Kidney tubule cell (primary cell): ENCODE measurements at regions not wholly inside any gene's neighbourhood (a gene's known extent, or its start where the extent isn't known, plus 50 kb on each side); places are given as distances from the start of the nearest gene placed in this dataset.
"Not testable (repeated sequence)": the region's sequence is repeated elsewhere in the genome, so short reads cannot be mapped to it uniquely, and the experiment has no call there.

ENCODE experiments used
- DNase-seq: peaks from one replicate; pipeline ENCODE4 v3.0.0-alpha.2; 2018; ENCODE audit warnings: low spot score

DNA sequence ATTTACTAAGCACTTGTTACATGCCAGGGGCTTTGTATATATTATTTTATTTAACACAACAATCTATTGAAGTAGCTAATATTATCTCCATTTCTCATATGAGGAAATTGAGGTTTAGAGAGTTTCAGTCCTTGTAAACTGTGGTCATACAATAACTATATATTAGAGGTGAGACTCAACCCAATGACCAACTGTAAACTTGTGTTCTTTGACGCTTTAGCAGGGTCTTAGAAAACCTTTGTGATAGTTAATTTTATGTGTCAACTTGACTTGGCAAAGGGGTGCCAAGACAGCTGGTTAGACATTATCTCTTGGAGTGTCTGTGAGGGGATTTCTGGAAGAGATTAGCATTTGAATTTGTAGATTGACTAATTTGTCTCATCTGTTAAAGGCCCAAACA is 252.4 kb upstream of the B3GALT2 start:
- no peak for DNase-seq

DNA sequence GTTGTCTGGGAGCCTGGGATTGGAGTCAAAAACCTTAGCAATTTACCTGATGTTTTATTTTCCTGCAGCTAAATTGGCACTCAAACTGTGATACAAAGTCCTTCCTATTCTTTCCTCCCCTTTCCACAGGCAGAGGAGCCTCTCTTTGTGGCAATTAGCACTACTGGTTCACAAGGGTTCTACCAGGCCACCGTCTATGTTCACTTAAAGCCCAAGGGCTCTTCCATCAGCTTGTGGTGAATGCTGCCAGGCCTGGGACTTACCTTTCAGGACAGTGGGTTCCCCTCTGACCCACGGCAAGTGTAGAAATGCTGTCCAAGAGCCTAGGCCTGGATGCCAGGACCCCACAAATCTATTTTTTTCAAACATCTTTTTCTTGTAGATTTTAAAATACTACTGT is 251.9 kb upstream of the B3GALT2 start:
- DNase-seq: no peak

DNA sequence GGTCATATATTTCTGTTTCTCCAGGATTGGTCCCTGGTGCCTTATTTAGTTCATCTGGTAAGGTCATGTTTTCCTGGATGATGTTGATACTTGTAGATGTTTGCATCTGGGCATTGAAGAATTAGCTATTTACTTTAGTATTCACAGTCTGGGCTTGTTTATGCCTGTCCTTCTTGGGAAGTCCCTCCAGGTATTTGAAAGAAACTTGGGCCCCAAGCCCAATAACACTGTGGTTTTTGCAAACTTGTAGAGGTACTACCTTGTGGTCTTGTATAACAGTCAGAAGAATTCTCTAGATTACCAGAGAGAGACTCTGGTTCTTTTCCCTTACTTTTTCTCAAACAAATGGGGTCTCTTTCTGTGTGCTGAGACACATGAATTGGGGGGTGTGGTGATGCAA is 251.4 kb upstream of the B3GALT2 start:
- DNase-seq: no peak

DNA sequence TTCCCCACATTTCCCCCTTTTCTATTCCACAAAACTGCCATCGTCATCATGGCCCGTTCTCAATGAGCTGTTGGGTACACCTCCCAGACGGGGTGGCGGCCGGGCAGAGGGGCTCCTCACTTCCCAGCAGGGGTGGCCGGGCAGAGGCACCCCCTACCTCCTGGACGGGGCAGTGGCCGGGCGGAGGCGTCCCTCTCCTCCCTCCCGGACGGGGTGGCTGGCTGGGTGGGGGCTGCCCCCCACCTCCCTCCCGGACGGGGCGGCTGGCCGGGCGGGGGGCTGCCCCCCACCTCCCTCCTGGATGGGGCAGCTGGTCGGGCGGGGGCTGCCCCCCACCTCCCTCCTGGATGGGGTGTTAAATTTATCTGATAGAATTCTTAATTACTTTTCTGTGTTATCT is 250.9 kb upstream of the B3GALT2 start:
- DNase-seq: not testable (repeated sequence)

DNA sequence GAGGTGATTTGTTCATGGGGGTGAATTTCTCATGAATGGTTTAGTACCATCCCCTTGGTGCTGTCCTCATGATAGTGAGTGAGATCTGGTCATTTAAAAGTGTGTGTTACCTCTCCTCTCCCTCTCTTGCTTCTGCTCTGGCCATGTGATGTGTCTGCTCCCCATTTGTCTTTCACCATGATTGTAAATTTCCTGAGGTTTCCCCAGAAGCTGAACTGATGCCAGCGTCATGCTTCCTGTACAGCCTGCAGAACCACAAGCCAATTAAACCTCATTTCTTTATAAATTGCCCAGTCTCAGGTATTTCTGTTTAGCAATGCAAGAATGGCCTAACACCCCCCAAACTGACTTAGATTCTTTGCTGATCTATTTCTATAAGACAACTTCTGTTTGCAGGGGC is 249.4 kb upstream of the B3GALT2 start:
- DNase-seq: no peak

DNA sequence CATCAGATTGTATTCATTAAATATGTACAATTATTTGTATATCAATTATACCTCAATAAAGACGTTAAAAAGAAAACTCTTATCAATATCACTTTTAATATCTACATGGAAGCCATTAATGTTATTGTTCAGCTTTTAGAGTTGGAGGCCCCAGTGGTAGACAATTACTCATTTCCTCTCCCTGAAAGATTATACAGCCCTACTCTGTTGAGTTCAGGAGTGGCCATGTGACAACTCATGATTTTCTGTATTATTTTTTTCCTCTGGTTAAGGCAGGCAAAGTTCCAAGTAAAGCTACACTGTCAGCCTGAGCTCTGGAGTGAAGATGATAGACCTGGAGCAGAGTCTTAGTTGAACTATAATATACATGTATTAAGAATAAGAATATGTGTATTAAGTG is 247.9 kb upstream of the B3GALT2 start:
- DNase-seq: peak; percentile 29

DNA sequence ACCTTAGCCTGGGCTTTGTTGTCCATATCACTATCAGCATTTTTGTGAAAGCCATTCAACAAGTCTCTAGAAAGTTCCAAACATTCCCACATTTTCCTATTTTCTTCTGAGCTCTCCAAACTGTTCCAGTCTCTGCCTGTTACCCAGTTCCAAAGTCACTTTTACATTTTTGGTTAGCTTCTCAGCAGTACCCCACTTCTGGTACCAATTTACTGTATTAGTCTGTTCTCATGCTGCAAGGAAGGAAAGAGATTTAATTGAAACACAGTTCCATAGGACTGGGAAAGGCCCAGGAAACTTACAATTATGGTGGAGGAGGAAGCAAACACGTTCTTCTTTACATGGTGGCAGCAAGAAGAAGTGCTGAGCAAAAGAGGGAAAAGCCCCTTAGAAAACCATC is 247.2 kb upstream of the B3GALT2 start:
- no peak for DNase-seq

DNA sequence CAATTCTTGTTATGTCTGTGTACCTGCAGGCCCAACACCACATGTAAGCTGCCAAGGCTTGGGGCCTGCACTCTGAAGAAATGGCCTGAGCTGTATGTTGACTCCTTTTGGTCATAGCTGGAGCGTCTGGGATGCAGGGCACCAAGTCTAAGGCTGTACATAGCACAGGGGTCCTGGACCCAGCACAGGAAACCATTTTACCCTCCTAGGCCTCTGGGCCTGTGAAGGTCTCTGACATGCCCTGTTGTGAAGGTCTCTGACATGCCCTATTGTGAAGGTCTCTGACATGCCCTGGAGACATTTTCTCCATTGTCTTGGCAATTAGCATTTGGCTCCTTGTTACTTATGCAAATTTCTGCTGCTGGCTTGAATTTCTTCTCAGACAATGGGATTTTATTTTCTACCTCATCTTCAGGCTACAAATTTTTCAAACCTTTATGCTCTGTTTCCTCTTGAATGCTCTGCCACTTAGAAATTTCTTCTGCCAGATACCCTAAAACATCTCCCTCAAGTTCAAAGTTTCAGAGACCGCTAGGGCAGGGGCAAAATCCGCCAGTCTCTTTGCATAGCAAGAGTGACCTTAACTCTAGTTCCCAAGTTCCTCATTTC is 246.7 kb upstream of the B3GALT2 start:
- DNase-seq: no peak

DNA sequence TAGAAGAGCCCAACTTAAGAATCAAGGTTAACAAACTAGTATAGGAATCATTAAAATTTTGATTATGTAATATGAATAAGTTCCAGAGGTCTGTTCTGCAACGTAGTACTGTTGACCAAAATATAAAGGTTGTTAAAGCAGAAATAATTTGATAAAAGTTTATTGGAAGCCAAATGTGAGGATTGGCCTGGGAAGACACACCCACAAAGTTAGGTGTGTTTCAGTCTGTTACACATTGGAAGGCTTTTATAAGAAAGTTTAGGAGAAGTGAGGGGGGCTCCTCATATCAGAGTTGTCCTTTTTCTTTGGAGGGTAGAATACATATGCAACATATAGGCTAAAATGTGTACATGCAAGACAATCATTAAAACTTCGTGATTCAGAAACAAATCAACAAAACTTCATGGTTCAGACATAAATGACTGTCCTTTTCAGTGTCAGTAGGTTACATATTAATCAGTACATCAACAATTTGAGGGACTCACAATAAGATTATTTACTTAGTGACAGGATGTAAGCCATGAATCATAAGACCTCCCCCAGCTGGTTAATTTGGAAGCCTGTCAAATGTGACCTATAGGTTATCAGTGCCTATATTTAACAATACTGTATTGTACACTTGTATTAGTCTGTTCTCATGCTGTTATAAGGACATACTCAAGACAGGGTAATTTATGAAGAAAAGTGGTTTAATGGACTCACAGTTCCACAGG is 245.0 kb upstream of the B3GALT2 start:
- DNase-seq: peak; percentile 70

DNA sequence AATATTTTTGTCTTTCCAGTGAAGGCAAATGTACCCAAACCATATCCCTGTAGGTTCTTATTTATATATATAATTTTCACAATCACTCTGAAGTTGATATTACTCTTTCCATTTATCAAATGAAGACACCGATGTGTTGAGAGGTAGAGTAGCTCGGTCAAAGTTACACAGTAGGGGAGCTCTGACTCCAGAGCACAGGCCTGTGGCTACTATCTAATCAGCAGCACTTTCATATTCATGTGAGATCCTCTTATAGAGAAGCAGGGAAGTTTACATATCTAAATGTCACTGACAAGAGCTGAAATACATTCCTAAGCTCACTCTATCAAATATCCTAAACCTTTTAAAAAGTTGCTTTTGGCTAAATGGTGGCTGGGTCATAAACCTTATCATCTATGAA is 241.1 kb upstream of the B3GALT2 start:
- DNase-seq: no peak

DNA sequence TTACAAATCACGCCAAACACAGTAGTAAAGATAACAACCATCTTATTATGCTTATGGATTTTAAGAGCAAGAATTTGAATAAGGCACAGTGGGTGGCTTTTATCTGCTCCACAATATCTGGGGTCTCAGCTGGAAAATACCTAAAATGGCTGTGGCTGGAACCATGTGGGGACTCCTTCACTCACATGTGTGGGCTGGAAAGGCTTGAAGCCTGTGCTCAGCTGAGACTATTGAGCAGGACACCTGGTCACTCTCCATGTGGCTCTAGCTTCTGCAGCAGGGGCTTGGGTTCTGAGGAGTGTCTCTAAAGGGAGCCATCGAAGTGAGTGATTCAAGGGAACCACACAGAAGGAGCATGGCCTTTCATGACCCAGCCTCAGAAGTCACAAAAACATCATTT is 239.6 kb upstream of the B3GALT2 start:
- DNase-seq: no peak

DNA sequence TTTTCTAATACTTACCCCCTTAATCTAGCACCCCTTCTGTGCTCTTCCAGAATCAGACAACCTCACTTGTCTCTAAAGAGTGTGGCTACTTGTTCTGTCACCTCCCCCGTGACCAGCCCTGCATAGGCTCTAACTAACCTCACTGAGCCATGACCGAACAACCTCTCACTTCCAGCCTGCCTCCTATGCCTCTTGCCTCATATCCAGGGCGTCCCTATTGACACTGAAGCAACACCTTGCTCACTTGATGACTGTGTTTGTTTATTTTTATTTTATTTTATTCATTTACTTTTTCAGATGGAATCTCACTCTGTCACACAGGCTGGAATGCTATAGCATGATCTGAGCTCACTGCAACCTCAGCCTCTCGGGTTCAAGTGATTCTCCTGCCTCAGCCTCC is 235.1 kb upstream of the B3GALT2 start:
- DNase-seq: peak; percentile 43

DNA sequence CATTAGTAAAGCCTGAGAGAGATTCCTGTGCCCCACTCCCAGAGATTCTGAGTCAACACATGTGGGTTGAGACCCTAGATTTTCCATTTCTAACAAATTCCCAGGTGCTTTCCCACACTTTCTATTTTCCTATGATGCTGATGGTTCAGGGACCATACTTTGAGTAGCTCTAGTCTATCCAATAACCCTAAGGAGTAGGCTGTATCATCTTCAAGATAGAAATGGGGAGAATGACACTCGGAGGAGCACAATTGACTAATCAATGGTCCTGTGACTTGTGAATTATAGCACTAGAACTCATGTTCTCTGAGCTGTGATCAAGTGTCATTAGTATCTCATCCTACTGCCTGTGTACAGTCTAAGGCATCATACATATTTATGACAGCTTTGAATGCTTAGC is 232.9 kb upstream of the B3GALT2 start:
- no peak for DNase-seq

DNA sequence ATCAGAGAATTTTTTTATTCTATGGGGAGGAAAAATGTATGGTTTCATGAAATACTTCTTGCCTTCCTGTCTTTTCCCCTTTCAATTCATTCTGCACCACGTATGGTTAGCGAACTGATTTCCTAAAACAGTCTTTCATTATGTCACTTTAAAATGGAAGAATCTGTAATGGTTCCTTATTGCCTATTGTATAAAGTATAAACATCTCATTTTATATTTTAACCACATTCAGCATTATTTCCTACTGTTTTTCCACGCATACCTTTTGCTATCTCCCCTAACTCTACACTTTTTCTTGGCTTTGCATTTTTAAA is 232.3 kb upstream of the B3GALT2 start:
- DNase-seq: no peak

DNA sequence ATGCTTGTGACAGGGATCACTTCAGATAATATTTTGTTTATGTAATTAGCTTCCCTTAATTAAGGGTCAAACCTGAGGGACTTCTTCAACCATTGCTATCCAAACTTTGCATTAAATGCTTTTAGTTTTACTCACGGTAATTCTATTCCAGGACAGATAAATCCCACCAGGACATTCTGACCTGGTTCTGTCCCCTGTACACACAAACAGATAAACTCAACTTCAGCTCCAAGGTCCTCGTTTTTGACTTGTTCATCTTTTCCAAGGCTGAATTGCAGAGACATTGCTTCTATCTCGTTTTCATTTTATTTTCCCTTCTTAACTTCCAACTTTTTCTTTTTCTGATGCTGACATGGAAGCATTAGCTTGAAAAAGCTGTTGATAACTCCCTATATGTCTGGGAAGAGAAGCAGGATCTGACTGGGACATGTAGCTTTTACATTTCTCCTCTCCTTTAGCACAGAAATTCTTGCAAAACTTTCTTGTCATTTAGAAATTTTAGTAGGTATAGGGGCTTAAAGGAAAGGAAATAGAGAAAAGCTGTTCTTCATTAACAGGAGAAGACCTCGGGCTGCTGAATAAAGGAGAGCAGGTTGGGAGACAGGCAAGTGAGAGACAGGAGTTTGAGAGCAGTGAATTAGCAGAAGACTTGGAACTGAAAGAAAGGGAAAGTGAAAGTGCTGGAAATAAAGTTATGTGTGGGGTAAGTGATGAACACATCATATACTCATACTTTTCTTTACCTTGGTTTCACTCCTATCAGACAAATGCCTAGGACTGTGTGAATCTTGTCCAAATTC is 231.7 kb upstream of the B3GALT2 start:
- DNase-seq: peak; percentile 63

DNA sequence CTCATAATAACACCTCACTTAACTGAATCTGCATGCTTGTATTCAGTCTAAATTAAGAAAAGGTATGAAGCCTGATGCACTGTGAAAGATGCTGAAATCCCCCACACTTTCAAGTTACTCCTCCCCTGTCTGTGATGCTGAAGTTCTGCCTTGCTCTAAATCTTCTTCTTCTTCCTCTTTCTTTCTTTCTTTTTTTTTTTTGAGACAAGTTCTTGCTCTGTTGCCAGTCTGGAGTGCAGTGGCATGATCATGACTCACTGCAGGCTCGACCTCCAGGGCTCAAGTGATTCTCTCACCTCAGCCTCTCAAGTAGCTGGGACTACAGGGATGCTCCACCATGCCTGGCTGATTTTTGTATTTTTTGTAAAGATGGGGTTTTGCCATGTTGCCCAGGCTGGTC is 231.0 kb upstream of the B3GALT2 start:
- peak; percentile 84 for DNase-seq

DNA sequence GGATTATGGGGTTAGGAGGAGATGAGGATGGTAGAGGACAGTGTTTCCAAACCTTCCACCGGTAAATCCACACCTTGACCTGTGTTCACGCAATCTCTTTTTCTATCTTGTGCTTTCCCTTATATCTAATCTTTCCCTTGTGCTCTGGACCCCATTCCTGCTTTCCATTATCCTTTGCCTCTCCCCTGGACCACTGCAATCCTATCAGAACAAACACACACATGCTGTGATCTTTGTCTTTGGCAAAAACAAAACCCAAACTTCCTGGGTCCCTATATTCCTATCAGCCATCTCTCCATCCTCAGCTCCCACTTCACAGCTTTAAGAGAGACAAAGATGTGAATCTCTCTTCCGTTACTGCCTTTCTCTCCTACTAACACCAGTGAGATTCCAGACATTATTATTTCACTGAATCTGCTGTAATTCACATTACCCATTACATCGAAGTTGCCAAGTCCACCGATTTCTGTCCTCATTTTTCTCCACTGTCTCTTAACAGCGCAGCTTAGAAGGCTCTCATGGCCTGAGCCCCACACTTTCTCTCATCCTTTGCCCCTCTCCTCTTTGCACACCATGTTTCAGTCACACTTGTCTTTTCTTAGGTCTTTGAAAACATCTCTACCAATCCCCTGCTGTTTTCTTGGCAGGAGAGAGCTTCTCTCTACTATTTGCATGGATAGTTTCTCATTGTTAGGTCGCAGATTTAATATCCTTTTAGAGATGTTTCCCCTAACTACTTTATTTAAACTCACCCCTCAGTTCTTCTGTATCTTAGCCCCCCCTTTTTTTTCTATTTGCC is 230.0 kb upstream of the B3GALT2 start:
- no peak for DNase-seq

DNA sequence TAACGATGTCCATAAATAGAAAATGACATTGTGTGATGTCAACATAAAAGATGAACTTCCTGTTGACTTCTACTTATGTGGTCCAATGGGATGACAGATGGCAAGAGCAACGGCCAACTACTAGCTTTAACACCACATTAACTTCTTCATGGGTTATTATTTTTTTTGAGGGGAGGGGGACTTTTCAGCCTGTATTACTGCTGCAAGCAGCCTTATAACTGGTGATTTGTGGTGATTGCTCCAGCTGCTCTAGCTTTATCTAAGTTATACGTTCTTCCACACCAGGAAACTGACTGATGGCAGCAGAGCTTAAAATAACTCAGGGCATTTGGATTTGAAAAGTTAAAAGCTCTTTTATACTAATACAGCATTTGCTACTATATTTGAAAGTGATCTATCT is 228.8 kb upstream of the B3GALT2 start:
- DNase-seq: no peak

DNA sequence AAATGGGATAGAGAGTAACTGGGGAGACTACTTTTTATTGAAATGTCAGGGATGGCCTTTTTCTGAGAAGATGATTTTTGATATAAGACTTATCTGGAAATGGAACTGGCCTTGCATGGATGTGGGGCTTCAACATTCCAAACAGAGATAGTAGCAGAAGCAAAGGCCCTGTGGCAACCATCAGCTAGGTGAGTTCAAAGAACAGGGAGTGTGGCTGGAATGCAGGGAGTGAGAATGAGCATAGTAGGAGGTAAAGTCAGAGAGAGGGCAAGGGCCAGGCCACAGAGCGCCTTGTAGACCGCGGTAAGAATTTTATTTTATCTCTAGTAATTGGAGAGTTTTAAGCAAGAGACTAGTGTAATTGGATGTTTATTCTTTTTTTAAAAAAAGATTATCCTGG is 227.0 kb upstream of the B3GALT2 start:
- DNase-seq: no peak

DNA sequence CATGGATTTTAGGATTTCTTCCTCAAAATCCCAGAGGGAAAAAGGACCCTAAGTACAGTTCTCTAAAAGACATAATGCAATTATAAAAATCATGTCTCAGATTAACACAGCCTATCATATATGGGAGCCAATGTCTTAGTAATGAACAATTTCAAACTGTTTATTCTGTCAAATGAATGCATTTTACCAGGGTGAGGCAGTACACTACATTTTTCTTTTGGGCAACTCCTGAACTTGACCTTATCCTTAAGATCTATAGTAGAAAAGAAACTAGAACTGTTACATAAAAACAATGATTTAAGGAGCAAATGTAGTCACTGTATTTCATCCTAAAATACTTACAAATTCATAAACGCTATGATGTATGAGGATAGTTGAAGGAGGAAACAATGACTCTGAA is 226.3 kb upstream of the B3GALT2 start:
- no peak for DNase-seq

DNA sequence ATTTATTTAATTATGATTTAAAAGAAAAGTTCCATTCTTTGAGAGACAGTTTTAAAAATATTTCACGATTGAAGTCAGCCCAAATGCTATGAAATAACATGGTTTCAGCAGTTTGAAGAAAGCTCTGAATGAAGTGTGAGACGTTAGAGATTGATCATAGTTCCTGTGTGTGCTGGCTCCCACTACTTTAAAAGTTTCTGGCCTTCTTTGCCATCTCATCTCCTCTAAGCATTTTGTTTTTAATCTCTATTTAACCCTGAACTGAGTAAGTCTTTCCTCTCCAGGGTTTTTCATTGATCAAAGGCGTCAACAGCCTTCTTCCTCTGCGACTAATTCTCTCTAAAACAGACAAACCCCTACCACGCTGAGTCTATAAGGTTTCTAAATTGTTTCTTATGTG is 225.3 kb upstream of the B3GALT2 start:
- no peak for DNase-seq

DNA sequence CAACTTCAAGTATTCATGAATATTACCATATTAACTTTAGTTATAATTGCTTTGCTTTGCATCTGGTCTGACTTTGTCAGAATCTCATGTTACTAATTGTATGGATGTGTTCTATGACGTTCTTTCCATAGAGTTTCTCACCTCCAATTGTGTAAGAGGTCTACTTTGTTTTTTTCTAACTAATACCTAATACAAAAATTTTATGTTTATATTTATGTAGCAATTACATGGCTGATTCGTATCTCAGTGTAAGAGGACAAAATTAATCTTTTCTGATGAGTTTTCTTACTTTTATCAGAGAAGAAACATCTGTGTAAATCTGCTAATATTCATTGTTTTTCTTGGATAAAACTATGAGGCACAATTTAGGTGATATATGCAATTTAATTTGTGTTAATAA is 224.8 kb upstream of the B3GALT2 start:
- no peak for DNase-seq

DNA sequence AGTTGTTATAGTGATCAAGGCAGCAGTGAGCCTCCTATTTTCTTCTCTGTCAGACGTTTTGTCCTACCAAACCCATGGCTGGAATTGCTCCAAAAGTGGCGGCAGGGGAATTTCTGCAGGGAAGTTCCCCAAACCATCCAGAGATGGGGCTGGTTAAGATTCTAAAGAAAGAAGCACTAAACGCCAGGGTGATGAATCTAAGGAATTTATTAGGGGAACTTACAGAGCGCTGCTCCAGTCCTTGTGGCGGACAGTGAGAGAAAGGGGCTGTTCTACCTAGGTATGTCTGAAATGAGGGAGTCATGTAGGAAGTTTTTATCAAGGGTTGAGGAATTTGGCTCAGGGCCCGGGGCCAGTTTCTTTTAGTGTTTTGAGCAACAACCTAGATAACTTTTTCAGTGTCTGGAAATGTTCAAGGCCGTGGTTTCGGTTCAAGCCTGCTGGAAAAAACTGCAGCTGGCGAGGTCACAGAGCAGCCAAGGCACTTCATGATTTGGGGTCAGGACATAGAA is 222.4 kb upstream of the B3GALT2 start:
- DNase-seq: peak; percentile 97
